GM12878 (cell line): ENCODE measurements at regions not wholly inside any gene's neighbourhood (a gene's known extent, or its start where the extent isn't known, plus 50 kb on each side); places are given as distances from the start of the nearest gene placed in this dataset.

ENCODE experiments used
- ATF7 ChIP-seq: fragments of 450-650 bp; IDR thresholded peaks from 2 replicates; pipeline ENCODE4 v1.6.1; 2016; ENCODE audit warnings: low read depth, mild to moderate bottlenecking
- HDAC2 ChIP-seq: fragments of 200-600 bp; sonication (generic); IDR thresholded peaks from 2 replicates; pipeline ENCODE4 v1.6.1; 2017
- POLR2A ChIP-seq: IDR thresholded peaks from 2 replicates; pipeline ENCODE4 v1.6.1; 2011; ENCODE audit warnings: low read depth, mild to moderate bottlenecking, low read length
- SPI1 ChIP-seq: IDR thresholded peaks from 2 replicates; pipeline ENCODE4 v1.6.1; 2011; ENCODE audit warnings: low read depth, mild to moderate bottlenecking, low read length, moderate library complexity, borderline replicate concordance; ENCODE audit not compliant: insufficient read depth
- TAF1 ChIP-seq: IDR thresholded peaks from 2 replicates; pipeline ENCODE4 v1.6.1; 2011; ENCODE audit warnings: mild to moderate bottlenecking, low read depth, low read length, borderline replicate concordance
- ZSCAN29 ChIP-seq: fragments of 450-650 bp; IDR thresholded peaks from 2 replicates; pipeline ENCODE4 v1.6.1; 2017; ENCODE audit warnings: mild to moderate bottlenecking, moderate library complexity
- TF ChIP-seq, protein P1 (sequence below), 3 experiments: IDR thresholded peaks in 2 of 3; conservative IDR thresholded peaks in 1 of 3; 2 replicates each; pipeline ENCODE4 v1.5.1; 2011; ENCODE audit warnings: low read depth in 3 of 3, low read length in 3 of 3, mild to moderate bottlenecking in 3 of 3, control low read depth in 2 of 3, moderate library complexity in 2 of 3, inconsistent platforms in 1 of 3, mixed read lengths in 1 of 3; ENCODE audit not compliant: control insufficient read depth in 2 of 3, insufficient read depth in 1 of 3; ENCODE audit errors: extremely low read depth in 1 of 3

DNA sequence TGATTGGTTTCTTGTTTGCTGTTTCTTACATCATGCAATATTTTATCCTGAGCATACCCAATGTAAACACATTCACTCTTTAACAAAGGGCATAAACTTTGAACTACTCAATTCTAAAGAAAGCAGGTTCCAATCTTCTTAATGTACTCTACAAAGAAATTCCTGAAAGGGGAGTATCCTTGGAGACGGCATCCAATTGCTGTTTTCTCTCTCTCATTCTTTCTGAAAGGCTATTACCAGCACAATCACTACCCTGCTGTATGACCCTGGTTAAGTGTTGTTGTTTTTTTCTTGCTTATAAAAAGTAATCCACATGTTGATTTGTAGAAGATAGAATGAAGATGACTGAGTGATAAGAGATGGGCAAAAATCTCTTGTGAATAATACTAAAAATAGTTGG lies 176.0 kb downstream of the ZNF365 start:
- TF ChIP-seq, protein P1, sequence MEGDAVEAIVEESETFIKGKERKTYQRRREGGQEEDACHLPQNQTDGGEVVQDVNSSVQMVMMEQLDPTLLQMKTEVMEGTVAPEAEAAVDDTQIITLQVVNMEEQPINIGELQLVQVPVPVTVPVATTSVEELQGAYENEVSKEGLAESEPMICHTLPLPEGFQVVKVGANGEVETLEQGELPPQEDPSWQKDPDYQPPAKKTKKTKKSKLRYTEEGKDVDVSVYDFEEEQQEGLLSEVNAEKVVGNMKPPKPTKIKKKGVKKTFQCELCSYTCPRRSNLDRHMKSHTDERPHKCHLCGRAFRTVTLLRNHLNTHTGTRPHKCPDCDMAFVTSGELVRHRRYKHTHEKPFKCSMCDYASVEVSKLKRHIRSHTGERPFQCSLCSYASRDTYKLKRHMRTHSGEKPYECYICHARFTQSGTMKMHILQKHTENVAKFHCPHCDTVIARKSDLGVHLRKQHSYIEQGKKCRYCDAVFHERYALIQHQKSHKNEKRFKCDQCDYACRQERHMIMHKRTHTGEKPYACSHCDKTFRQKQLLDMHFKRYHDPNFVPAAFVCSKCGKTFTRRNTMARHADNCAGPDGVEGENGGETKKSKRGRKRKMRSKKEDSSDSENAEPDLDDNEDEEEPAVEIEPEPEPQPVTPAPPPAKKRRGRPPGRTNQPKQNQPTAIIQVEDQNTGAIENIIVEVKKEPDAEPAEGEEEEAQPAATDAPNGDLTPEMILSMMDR (IDR thresholded peaks at IDR 0.05 in 2 of 3, conservative IDR thresholded peaks at IDR 0.05 in 1 of 3; ENCODE audit: control insufficient read depth in 2 of 3, extremely low read depth in 1 of 3, insufficient read depth in 1 of 3, low read depth in 3 of 3, low read length in 3 of 3), result no peak
- TF ChIP-seq TAF1 (no peak), SPI1 (no peak), POLR2A (no peak), ATF7 (no peak), HDAC2 (no peak), ZSCAN29 (no peak)
